T-cell (primary cell): ENCODE measurements at regions not wholly inside any gene's neighbourhood (a gene's known extent, or its start where the extent isn't known, plus 50 kb on each side); places are given as distances from the start of the nearest gene placed in this dataset.

Experiments used
- ATAC-seq, 4 experiments: fragments of 200-7000 bp in 3 of 4; fragments of 150-1000 bp in 1 of 4; cut with Tn5 transposase; replicated peaks in 1 of 4; 1 replicate in 3 of 4; 2 replicates in 1 of 4; pipeline ENCODE4 v1.10.0; 2021; ENCODE audit warnings: moderate library complexity in 3 of 4, mild to moderate bottlenecking in 2 of 4, moderate number of reproducible peaks in 1 of 4
- CTCF ChIA-PET, 2 donors: fragments of 300-600 bp; sonication (Branson Sonifier 250); formaldehyde crosslinking; loops; one replicate each; lab custom pipeline; 2022; ENCODE audit warnings: antibody characterized with exemption in 2 of 2; lab: Charles Lee
- POLR2A ChIA-PET, 2 donors: fragments of 300-600 bp; sonication (Branson Sonifier 250); formaldehyde crosslinking; loops; one replicate each; lab custom pipeline; 2022; ENCODE audit warnings: antibody characterized with exemption in 2 of 2; lab: Charles Lee
- DNase-seq, 35 experiments: peaks; one replicate each; pipeline versions ENCODE4 v3.0.0 to v3.0.0-alpha.2; 2013 to 2023
- H3K27ac ChIP-seq: one replicate; pipeline ENCODE4 v1.5.1; 2013; ENCODE audit warnings: low read length
- H3K27me3 ChIP-seq, 2 experiments: replicated peaks in 1 of 2; 1 replicate in 1 of 2; 2 replicates in 1 of 2; pipeline versions ENCODE4 v1.6.1 to v1.7.0; 2013; ENCODE audit warnings: low read length in 1 of 2, mixed read lengths in 1 of 2; ENCODE audit not compliant: control insufficient read depth in 2 of 2, insufficient read depth in 2 of 2; ENCODE audit errors: extremely low read depth in 1 of 2
- H3K36me3 ChIP-seq, 2 donors: 1 replicate in 1 of 2; 2 replicates in 1 of 2; pipeline versions ENCODE4 v1.6.1 to v1.7.0; 2013; ENCODE audit warnings: low read length in 1 of 2; ENCODE audit not compliant: control insufficient read depth in 2 of 2, insufficient read depth in 1 of 2; ENCODE audit errors: extremely low read depth in 1 of 2
- H3K4me1 ChIP-seq, 2 experiments: 1 replicate in 1 of 2; 2 replicates in 1 of 2; pipeline versions ENCODE4 v1.6.1 to v1.7.0; 2013; ENCODE audit warnings: low read length in 2 of 2, mixed read lengths in 1 of 2; ENCODE audit not compliant: insufficient read depth in 2 of 2, control insufficient read depth in 1 of 2; ENCODE audit errors: extremely low read depth in 1 of 2
- H3K4me3 ChIP-seq, 2 donors: 1 replicate in 1 of 2; 2 replicates in 1 of 2; pipeline versions ENCODE4 v1.5.1 to v1.7.0; 2013; ENCODE audit warnings: mild to moderate bottlenecking in 2 of 2, low read length in 1 of 2, moderate library complexity in 1 of 2; ENCODE audit not compliant: control insufficient read depth in 1 of 2; ENCODE audit errors: extremely low read depth in 1 of 2
- H3K9me3 ChIP-seq: 2 replicates; pipeline ENCODE4 v1.7.0; 2013
- H3K27ac Mint-ChIP-seq, 2 donors: one replicate each; pipeline ENCODE4 v1.8.0; 2020 to 2021; ENCODE audit warnings: mild to moderate bottlenecking in 2 of 2, mixed read lengths in 2 of 2
- H3K27me3 Mint-ChIP-seq, 2 donors: one replicate each; pipeline ENCODE4 v1.8.0; 2021 to 2022; ENCODE audit warnings: mixed read lengths in 2 of 2
- H3K36me3 Mint-ChIP-seq: one replicate; pipeline ENCODE4 v1.8.0; 2021; ENCODE audit warnings: mixed read lengths
- H3K4me1 Mint-ChIP-seq, 3 donors: one replicate each; pipeline ENCODE4 v1.8.0; 2020 to 2022; ENCODE audit warnings: mixed read lengths in 3 of 3, mild to moderate bottlenecking in 1 of 3
- H3K4me3 Mint-ChIP-seq, 3 donors: one replicate each; pipeline ENCODE4 v1.8.0; 2020 to 2022; ENCODE audit warnings: mild to moderate bottlenecking in 3 of 3, mixed read lengths in 3 of 3, moderate library complexity in 3 of 3
- H3K9me3 Mint-ChIP-seq, 3 donors: one replicate each; pipeline ENCODE4 v1.8.0; 2020 to 2022; ENCODE audit warnings: mixed read lengths in 3 of 3
- WGBS: methylation state at CpG from one replicate; pipeline ENCODE4 v1.1.5; 2013; ENCODE audit warnings: missing lambda C conversion rate; ENCODE audit not compliant: insufficient coverage; 5-methylcytosine and 5-hydroxymethylcytosine counted together

- DNase-seq (no peak), ATAC-seq (no peak)
- Mint-ChIP-seq H3K4me1 (no peaks in the 10 kb centered on the region), H3K4me3 (no peak overlapping the region), H3K36me3 (no peaks in the 10 kb centered on the region), H3K27ac (no peak overlapping the region), H3K27me3 (no peaks in the 10 kb centered on the region), H3K9me3 (peaks cover 2 to 4% (median 3%) of the 10 kb centered on the region in 3 donors)
- no peak overlapping the region for H3K27ac ChIP-seq
- no peaks in the 10 kb centered on the region for H3K36me3 ChIP-seq
- no peaks in the 10 kb centered on the region for H3K4me1 ChIP-seq
- ChIA-PET CTCF (no interaction called here), POLR2A (no interaction called here)
- H3K27me3 ChIP-seq: no peaks in the 10 kb centered on the region
- WGBS: 20% methylated on average over 1 of the region's 3 CpGs
- no peaks in the 10 kb centered on the region for H3K9me3 ChIP-seq
- no peak overlapping the region for H3K4me3 ChIP-seq
These were observed 1214.8 kb downstream of the NSUN3 start for GRCh38 chr3:95277613-95278012.

GRCh38 chr3:95280711-95281352, 1218.0 kb downstream of the NSUN3 start:
- H3K9me3 ChIP-seq: no peaks in the 10 kb centered on the region
- no peaks in the 10 kb centered on the region for H3K36me3 Mint-ChIP-seq
- ChIA-PET CTCF (no interaction called here), POLR2A (no interaction called here)
- H3K36me3 ChIP-seq: no peaks in the 10 kb centered on the region
- no peak for ATAC-seq
- H3K27me3 ChIP-seq: no peaks in the 10 kb centered on the region
- DNase-seq: no peak
- no peak overlapping the region for H3K27ac Mint-ChIP-seq
- WGBS: 69% methylated on average over 1 of the region's 3 CpGs
- no peaks in the 10 kb centered on the region for H3K27me3 Mint-ChIP-seq
- H3K4me1 ChIP-seq: no peaks in the 10 kb centered on the region
- H3K9me3 Mint-ChIP-seq: peaks cover 0 to 4% (median 0%) of the 10 kb centered on the region in 3 donors
- no peak overlapping the region for H3K4me3 ChIP-seq
- H3K27ac ChIP-seq: no peak overlapping the region
- no peak overlapping the region for H3K4me3 Mint-ChIP-seq
- no peaks in the 10 kb centered on the region for H3K4me1 Mint-ChIP-seq

- Histone ChIP-seq H3K27ac (no peak overlapping the region), H3K36me3 (no peaks in the 10 kb centered on the region), H3K9me3 (no peaks in the 10 kb centered on the region), H3K4me3 (no peak overlapping the region), H3K27me3 (no peaks in the 10 kb centered on the region), H3K4me1 (no peaks in the 10 kb centered on the region)
- Mint-ChIP-seq H3K27ac (no peak overlapping the region), H3K27me3 (no peaks in the 10 kb centered on the region), H3K4me1 (no peaks in the 10 kb centered on the region), H3K36me3 (no peaks in the 10 kb centered on the region), H3K9me3 (peaks cover 5 to 13% (median 6%) of the 10 kb centered on the region in 3 donors), H3K4me3 (no peak overlapping the region)
- no peak for DNase-seq
- ATAC-seq: no peak
- ChIA-PET CTCF (no interaction called here), POLR2A (interaction anchor here in 1 of 2 donors (0.6 kb wide), 1 partner anchor 479 kb away, joined by 3 read pairs; no protein-coding TSS in a partner anchor)
- no CpG with 5 or more reads among the region's 2 CpGs for WGBS
These were observed 1226.4 kb downstream of the NSUN3 start for GRCh38 chr3:95289295-95289694.

GRCh38 chr3:95297581-95297980, 1234.7 kb downstream of the NSUN3 start:
- H3K36me3 Mint-ChIP-seq: no peaks in the 10 kb centered on the region
- no peak overlapping the region for H3K4me3 Mint-ChIP-seq
- DNase-seq (no peak), ATAC-seq (no peak)
- no peaks in the 10 kb centered on the region for H3K4me1 Mint-ChIP-seq
- WGBS: no CpG with 5 or more reads among the region's 1 CpG
- no peak overlapping the region for H3K4me3 ChIP-seq
- peaks cover 3 to 14% (median 5%) of the 10 kb centered on the region in 3 donors for H3K9me3 Mint-ChIP-seq
- no peaks in the 10 kb centered on the region for H3K4me1 ChIP-seq
- no peaks in the 10 kb centered on the region for H3K27me3 ChIP-seq
- ChIA-PET CTCF (interaction anchor here in 1 of 2 donors (0.5 kb wide), 1 partner anchor 43 kb away, joined by 5 read pairs; no protein-coding TSS in a partner anchor), POLR2A (no interaction called here)
- H3K36me3 ChIP-seq: no peaks in the 10 kb centered on the region
- H3K27me3 Mint-ChIP-seq: no peaks in the 10 kb centered on the region
- H3K9me3 ChIP-seq: no peaks in the 10 kb centered on the region
- H3K27ac Mint-ChIP-seq: no peak overlapping the region
- H3K27ac ChIP-seq: no peak overlapping the region

- no peaks in the 10 kb centered on the region for H3K4me1 Mint-ChIP-seq
- Histone ChIP-seq H3K27ac (no peak overlapping the region), H3K4me1 (no peaks in the 10 kb centered on the region), H3K4me3 (no peak overlapping the region), H3K36me3 (no peaks in the 10 kb centered on the region), H3K9me3 (no peaks in the 10 kb centered on the region), H3K27me3 (no peaks in the 10 kb centered on the region)
- ATAC-seq: no peak
- H3K27me3 Mint-ChIP-seq: no peaks in the 10 kb centered on the region
- H3K4me3 Mint-ChIP-seq: no peak overlapping the region
- WGBS: no CpG with 5 or more reads among the region's 1 CpG
- H3K9me3 Mint-ChIP-seq: peaks cover 0 to 8% (median 0%) of the 10 kb centered on the region in 3 donors
- no peak for DNase-seq
- POLR2A ChIA-PET: no interaction called here
- CTCF ChIA-PET: no interaction called here
- H3K36me3 Mint-ChIP-seq: no peaks in the 10 kb centered on the region
- H3K27ac Mint-ChIP-seq: no peak overlapping the region
These were observed 1239.2 kb downstream of the NSUN3 start for GRCh38 chr3:95302044-95302443.

GRCh38 chr3:95310560-95310959, 1247.7 kb downstream of the NSUN3 start:
- no peaks in the 10 kb centered on the region for H3K4me1 Mint-ChIP-seq
- H3K27me3 Mint-ChIP-seq: no peaks in the 10 kb centered on the region
- Histone ChIP-seq H3K36me3 (no peaks in the 10 kb centered on the region), H3K4me3 (no peak overlapping the region), H3K27me3 (no peaks in the 10 kb centered on the region), H3K9me3 (peaks cover 4% of the 10 kb centered on the region), H3K27ac (no peak overlapping the region), H3K4me1 (no peaks in the 10 kb centered on the region)
- no CpG with 5 or more reads among the region's 2 CpGs for WGBS
- no peak overlapping the region for H3K27ac Mint-ChIP-seq
- no peak overlapping the region for H3K4me3 Mint-ChIP-seq
- no peaks in the 10 kb centered on the region for H3K36me3 Mint-ChIP-seq
- ATAC-seq (no peak), DNase-seq (no peak)
- POLR2A ChIA-PET: no interaction called here
- CTCF ChIA-PET: no interaction called here
- peaks cover 14 to 26% (median 24%) of the 10 kb centered on the region in 3 donors for H3K9me3 Mint-ChIP-seq
